RWPE1 (cell line): ENCODE measurements at regions not wholly inside any gene's neighbourhood (a gene's known extent, or its start where the extent isn't known, plus 50 kb on each side); places are given as distances from the start of the nearest gene placed in this dataset.

Source experiments
- CTCF ChIA-PET: fragments of 350-600 bp; sonication (Branson Sonifier 250); formaldehyde crosslinking; extraction: SDS; loops from one replicate; lab custom pipeline; 2021; lab: Yijun Ruan, JAX
- POLR2A ChIA-PET: fragments of 400-600 bp; formaldehyde crosslinking; extraction: SDS; loops from one replicate; lab custom pipeline; 2020; ENCODE audit warnings: antibody characterized with exemption; ENCODE audit not compliant: low non-redundant PET; lab: Yijun Ruan, JAX
- DNase-seq: peaks from one replicate; pipeline ENCODE4 v3.0.0; 2012; ENCODE audit warnings: low spot score
- H3K27ac ChIP-seq: fragments of 450-650 bp; 2 replicates; pipeline ENCODE4 v1.5.1; 2017
- CTCF ChIP-seq: fragments of 450-650 bp; conservative IDR thresholded peaks from 2 replicates; pipeline ENCODE4 v1.5.1; 2017; ENCODE audit warnings: low read depth, mild to moderate bottlenecking

GRCh38 chr3:194757647-194758061 is 72.0 kb downstream of the FAM43A start:
- POLR2A ChIA-PET = no interaction called here
- TF ChIP-seq CTCF = no peak
- DNase-seq = no peak
- no peak overlapping the region for H3K27ac ChIP-seq
- CTCF ChIA-PET = no interaction called here

- no peak overlapping the region for H3K27ac ChIP-seq
- TF ChIP-seq CTCF = no peak
- DNase-seq = no peak
- ChIA-PET POLR2A (no interaction called here), CTCF (no interaction called here)
Measured at GRCh38 chr3:194758716-194759115, 73.0 kb downstream of the FAM43A start.

GRCh38 chr3:194760494-194761137 is 74.9 kb downstream of the FAM43A start:
- DNase-seq = no peak
- no peak overlapping the region for H3K27ac ChIP-seq
- ChIA-PET POLR2A (no interaction called here), CTCF (interaction anchor here (0.6 kb wide), 1 partner anchor 236 kb away, joined by 3 read pairs; no protein-coding TSS in a partner anchor)
- TF ChIP-seq CTCF = no peak

GRCh38 chr3:194761384-194761783 is 75.7 kb downstream of the FAM43A start:
- no peak for DNase-seq
- POLR2A ChIA-PET = no interaction called here
- H3K27ac ChIP-seq = no peak overlapping the region
- CTCF ChIA-PET = interaction anchor here (0.6 kb wide), 2 partner anchors 70 to 235 kb away, joined by 3 read pairs; no protein-coding TSS in a partner anchor
- no peak for TF ChIP-seq CTCF

GRCh38 chr3:194766845-194767244 is 81.2 kb downstream of the FAM43A start:
- DNase-seq = no peak
- ChIA-PET POLR2A (no interaction called here), CTCF (no interaction called here)

More at GRCh38 chr3:194766845-194767244, 81.2 kb downstream of the FAM43A start:
- H3K27ac ChIP-seq = no peak overlapping the region
- no peak for TF ChIP-seq CTCF
